ENCODE measurements at regions not wholly inside any gene's neighbourhood (a gene's known extent, or its start where the extent isn't known, plus 50 kb on each side); places are given as distances from the start of the nearest gene placed in this dataset.
"Not testable (repeated sequence)": the region's sequence is repeated elsewhere in the genome, so short reads cannot be mapped to it uniquely, and the experiment has no call there.

DNA sequence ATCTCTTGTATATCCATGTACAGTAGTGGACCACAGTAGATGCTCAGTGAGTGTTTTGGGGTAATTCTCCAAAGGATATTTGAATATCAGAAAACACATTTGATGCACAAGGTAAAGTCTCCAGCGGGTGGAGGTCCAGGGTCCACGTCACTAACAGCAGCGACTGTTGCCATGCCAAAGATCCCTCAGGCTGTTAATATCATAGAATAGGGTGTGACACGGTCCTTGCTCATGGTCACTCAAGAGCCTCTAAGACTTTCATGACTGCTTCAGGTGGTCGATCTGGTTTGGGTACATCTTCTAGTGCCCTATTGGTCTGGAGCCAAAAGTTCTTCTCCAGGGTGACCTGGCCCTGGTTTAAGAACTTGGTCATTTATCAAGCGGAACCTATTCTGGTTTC is 90.8 kb downstream of the OLIG3 start:
- DNase-seq (ENCODE audit: low read depth), result no peak
- in situ Hi-C loops (cut with HindIII; ENCODE audit: low pct_unique_long_range_greater_than_20kb, low sequenced_read_pairs), result no loop called here

DNA sequence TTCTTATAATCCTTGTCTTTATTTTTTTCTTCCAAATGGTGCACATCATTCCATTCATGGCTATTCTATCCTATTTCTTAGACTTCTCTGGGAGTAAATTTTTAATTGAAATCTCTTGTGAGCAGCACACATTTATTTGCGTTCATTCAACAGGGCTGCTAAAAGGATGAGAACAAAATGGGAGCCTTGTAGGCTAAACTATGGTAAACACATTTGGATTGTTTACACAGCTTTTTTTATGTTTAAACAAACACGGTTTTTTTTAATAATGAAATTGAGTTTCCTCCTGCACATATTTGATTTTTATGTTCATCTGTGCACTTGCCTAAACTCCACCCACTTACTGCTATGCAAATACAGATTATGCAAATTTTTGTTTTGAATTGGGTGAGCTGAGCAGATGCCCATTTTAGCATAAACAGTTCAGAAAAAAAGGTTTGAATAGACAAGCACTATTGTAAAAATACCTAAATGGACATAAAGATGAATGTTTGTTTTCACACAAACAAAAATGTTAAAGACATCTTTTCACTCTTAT is 92.0 kb downstream of the OLIG3 start:
- in situ Hi-C loops (cut with HindIII; ENCODE audit: low pct_unique_long_range_greater_than_20kb, low sequenced_read_pairs), result no loop called here
- no peak for DNase-seq (ENCODE audit: low read depth)

DNA sequence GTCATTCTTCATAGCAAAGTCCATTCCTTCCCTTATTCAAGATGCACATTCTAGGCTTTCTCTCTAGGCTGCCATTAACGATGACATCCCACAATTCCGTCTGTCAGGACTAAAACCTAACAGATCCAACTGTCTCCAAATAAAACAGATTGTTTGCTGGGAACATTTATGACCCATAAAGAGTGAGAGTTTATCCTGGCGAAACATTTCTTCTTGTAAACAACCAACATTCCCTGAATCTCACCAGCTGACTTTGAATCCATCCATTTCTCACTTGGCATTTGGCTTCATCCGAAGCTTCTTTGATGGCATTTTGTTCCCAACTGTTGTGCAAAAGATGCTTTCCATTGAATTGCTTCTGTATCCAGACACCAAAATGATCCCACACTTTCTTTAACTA is 93.1 kb downstream of the OLIG3 start:
- DNase-seq (ENCODE audit: low read depth), result no peak
- in situ Hi-C loops (cut with HindIII; ENCODE audit: low pct_unique_long_range_greater_than_20kb, low sequenced_read_pairs), result no loop called here

DNA sequence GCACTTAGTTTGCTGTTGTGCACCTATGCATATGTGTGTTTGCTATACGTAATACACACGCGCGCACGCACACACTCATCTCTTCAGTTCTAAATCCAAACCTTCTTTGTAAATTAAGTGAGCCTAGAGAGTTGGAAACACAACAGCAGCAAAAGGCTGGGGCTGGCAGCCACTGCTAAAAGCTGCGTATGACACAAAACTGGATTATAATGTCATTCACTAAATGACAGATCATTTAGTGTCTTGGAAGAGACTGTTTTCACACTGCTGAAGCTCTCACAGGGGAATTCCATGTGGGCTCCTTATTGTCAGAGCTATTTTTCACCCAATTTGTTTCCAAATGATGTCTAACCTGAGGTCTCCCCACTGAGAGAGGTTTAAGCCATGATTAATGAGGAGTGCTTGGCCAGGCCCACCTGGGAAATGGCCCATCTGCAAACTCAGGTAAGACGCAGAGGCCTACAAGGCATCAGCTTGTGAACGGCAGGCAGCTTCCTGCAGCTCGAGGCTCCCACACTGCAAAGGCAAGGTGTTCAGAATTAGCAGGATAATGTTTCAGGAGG is 94.2 kb downstream of the OLIG3 start:
- in situ Hi-C loops (cut with HindIII; ENCODE audit: low pct_unique_long_range_greater_than_20kb, low sequenced_read_pairs), result no loop called here
- DNase-seq (ENCODE audit: low read depth), result no peak

DNA sequence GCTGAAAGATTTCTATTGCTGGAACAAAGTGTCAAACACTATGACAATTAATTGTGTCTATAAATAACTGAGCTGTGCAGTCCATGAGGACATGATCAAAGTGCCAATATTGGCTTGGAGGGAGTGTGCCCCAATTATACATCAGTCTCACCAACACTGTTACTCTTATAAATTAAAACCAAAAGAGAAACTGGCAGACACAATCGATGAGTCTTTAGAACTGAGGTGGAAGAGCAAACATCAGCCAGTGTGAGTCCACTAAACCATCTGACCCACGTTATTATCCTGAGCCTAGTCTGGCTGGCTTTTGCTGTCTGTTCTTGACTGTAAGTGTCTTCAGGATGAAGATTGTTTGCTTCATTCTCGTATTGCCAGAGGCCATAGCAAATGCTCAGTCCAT is 98.9 kb downstream of the OLIG3 start:
- in situ Hi-C loops (cut with HindIII; ENCODE audit: low pct_unique_long_range_greater_than_20kb, low sequenced_read_pairs), result no loop called here
- DNase-seq (ENCODE audit: low read depth), result no peak

DNA sequence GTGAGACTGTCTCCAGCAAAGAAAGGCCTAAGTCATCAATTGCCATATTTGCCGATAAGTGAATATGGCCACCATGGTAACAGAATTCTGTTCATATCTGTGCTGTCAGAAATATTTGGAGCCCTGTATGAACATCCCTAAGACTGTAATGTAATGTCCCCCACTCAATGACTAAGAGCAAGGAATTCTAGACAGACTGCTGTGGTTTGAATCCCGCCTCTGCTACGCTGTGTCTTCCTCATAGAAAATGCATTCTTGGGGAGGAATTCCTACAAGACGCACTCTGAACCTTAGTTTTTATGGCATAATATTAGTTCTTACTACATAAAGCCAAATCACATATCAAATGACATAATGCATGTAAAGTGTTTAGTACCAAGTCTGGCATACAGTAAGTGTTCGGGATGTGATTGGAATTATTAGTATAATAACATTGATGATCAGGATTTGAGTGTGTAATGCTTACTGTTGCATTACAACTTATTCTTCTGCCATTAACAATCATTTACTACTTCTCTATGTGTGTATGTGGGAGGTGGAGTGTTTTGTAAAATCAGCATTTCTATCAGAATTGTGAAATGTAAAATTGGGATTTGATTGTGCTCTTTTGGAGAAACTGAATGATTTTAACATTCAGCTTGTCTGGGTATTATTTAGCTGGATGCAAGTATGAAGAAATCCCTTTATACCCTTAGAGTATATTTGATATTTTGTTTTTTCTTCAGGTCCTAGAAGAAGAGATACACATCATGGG is 103.0 kb downstream of the OLIG3 start:
- in situ Hi-C loops (cut with HindIII; ENCODE audit: low pct_unique_long_range_greater_than_20kb, low sequenced_read_pairs), result no loop called here

DNA sequence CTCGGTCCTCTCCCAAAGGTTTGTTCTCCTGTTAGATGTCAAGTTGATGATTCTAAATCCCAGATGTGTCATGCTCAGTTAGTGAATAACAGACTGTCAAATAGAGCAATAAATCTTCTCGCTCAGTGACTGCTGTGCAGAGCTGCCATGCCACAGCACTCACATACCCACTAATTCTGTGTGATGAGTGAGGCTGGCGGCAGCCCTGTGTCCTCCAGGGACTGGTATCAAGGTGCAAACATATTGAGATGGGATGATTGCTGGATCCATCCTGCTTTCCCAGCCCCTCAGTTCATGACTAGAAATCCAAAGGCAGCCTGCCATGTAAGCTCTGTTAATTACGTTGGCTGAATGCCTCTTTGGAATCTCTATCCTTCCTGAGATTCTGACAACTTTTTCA is 103.9 kb downstream of the OLIG3 start:
- in situ Hi-C loops (cut with HindIII; ENCODE audit: low pct_unique_long_range_greater_than_20kb, low sequenced_read_pairs), result no loop called here
- DNase-seq (ENCODE audit: low read depth), result peak; percentile 35

More for the DNA sequence above, 103.0 kb downstream of the OLIG3 start:
- DNase-seq (ENCODE audit: low read depth), result no peak

DNA sequence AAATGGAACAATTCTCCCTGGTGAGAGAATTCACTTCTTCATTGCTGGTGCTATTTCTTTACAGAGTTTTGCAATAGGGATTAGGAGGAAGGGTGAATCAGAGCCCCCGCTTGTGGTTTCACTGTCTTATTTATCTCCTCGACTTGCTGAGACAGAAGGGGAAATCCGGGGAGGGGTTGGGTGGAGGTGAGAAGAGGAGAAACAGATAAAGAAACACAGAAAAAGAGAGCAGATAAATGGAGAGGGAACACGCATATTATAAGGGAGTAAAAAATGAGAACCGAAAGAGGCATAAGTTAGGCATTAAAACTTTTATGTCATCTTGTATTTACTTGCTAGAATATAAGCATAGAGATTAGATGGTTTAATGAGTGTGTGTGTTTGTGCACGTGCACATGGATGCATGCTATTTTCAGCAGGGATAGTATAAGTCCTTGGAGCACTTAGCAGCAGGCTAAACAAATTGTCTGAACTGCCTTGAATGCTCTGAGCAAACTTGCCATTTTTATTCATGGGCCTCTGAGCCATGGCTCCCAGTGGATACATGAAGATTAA is 105.0 kb downstream of the OLIG3 start:
- in situ Hi-C loops (cut with HindIII; ENCODE audit: low pct_unique_long_range_greater_than_20kb, low sequenced_read_pairs), result no loop called here
- peak; percentile 15 for DNase-seq (ENCODE audit: low read depth)

DNA sequence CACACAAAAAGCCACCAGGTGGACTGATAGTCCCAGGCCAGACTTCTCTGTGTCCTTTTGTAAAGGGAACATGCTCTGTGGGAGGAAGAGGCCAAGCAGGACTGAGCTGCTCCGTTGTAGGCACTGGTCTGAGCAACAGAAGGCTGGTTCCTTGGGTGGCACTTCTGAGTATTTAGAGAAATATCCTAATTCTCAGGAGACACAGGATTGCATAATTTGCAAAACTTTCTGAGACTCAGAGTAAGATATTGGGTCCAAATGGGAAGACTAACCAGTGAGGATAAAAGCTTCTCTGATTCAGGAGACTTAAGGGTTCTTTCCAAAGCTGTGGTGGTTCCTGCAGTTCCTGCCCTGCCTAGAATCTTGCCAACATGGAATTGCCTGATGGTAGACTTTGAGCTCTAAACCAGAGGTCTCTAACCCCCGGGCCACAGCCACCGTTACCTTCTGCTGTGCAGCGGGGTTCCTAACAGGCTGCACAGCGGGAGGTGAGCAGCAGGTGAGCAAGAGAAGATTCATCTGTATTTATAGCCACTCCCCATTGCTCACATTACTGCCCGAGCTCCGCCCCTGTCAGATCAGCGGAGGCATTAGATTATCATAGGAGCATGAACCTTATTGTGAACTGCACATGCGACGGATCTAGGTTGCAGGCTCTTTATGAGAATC is 107.0 kb downstream of the OLIG3 start:
- in situ Hi-C loops (cut with HindIII; ENCODE audit: low pct_unique_long_range_greater_than_20kb, low sequenced_read_pairs), result no loop called here

DNA sequence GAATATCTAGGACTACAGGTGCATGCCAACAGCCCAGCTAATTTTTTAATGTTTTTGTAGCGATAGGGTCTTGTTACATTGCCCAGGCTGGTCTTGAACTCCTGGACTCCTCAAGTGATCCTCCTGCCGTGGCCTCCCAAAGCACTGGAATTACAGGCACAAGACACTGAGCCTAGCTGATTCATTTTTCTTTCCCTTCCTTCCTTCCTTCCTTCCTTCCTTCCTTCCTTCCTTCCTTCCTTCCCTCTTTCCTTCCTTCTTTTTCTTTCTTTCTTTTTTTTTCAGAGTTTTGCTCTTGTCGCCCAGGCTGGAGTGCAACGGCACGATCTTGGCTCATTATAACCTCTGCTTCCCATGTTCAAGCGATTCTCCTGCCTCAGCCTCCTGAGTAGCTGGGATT is 110.9 kb downstream of the OLIG3 start:
- in situ Hi-C loops (cut with HindIII; ENCODE audit: low pct_unique_long_range_greater_than_20kb, low sequenced_read_pairs); DNase-seq (ENCODE audit: low read depth): not testable (repeated sequence)

More for the DNA sequence above, 107.0 kb downstream of the OLIG3 start:
- no peak for DNase-seq (ENCODE audit: low read depth)

DNA sequence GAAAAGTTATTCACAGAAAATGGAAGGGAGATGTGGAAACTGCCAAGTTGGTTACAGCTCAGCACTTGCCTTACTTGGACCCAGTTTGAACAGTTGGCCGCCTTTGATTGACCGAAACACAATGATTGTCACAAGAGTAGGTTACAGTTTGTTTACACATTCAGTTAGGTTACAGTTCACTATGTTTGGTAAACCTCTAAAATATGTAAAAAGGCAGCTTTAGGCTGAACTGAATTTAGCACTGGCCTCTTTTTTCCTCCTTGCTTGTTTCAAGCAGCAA is 116.2 kb downstream of the OLIG3 start:
- no peak for DNase-seq (ENCODE audit: low read depth)
- in situ Hi-C loops (cut with HindIII; ENCODE audit: low pct_unique_long_range_greater_than_20kb, low sequenced_read_pairs), result no loop called here

DNA sequence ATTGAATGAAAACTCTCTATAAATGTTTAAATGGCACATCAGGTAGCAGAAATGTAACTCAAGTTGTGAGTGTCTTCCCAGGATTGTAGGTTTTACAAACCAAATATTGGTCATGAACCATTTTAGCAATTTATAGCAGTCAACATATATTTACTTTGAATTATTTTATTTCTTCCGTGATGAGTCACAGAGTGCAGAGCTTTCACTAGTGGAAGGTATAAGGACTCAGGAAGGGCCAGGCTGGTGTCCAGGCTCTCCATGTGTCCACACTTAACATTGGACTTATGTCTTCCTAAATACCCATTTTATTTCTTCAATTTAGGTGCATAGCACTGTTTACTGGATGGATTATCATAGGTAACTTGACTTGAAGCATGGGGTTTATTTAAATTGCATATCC is 120.9 kb downstream of the OLIG3 start:
- in situ Hi-C loops (cut with HindIII; ENCODE audit: low pct_unique_long_range_greater_than_20kb, low sequenced_read_pairs), result no loop called here
- no peak for DNase-seq (ENCODE audit: low read depth)

DNA sequence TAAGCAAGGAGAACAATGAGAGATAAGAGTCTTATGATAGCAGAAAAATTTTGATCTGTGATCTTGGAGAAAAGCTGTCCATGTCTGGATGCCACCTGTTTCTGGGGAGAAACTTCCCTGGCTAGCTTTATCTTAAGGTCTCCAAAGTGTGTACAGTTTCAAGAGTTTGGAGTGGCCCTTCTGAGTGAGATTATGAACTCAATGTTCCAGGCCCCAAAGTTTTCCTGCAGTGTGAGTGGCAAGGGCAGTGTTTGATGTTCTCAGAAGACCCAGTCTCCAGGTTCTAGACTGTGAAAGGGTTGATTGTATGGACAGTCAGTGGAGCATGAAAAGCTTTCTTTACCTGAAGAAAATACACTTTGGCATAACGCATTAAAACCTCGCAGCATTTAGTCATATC is 121.7 kb downstream of the OLIG3 start:
- no peak for DNase-seq (ENCODE audit: low read depth)
- in situ Hi-C loops (cut with HindIII; ENCODE audit: low pct_unique_long_range_greater_than_20kb, low sequenced_read_pairs), result no loop called here

DNA sequence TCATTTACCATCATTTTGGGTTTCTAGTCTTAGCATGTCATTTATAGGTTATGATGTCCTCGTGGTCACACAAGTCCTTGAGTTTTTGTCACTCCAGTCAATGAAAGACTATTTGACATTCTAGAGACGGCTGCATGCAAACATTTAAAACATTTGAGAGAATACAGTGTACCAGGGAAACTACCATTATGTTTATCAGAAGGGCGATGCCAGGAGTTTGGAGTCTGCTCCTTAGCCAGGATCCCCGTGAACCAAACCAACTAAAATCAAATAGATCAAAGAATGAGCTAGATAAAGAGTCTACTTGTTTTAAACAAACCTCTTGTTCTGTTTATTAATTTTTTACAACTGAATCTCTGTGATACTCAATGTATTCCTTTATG is 122.6 kb downstream of the OLIG3 start:
- DNase-seq (ENCODE audit: low read depth), result no peak
- in situ Hi-C loops (cut with HindIII; ENCODE audit: low pct_unique_long_range_greater_than_20kb, low sequenced_read_pairs), result no loop called here

DNA sequence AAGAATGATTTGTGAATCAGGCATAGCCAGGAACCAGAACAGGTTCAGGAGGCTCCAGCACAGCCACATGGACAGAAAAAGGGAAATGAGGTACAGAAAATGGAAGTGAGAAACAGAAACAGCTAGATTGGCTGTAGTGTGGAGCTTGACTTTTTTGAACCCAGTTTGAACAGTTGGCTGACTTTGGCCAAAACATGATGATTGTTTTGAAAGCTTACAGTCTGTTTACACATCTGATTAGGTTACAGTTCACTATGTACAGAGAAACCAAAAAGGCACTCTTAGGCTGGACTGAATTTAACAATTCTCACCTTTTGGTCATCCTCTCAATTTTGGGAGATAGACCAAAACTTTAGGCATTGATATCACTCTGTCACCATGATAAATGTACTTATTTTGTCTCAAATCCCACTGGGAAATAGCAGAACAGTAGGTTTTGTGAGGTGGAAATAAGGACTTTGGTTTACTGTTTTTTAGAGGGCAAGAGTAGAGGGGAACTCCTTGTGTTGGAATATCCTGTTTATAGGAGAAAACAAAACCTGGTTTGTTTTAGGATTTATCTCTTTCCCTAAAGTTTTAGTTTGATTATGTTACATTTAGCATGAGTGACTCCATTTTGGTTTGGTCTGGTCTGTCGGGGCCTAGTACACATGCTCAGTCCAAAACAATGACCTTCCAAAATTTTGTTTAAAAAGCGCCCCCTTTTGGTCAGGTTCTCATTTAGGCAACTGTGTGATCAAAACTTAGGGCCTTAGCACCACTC is 123.1 kb downstream of the OLIG3 start:
- no peak for DNase-seq (ENCODE audit: low read depth)
- in situ Hi-C loops (cut with HindIII; ENCODE audit: low pct_unique_long_range_greater_than_20kb, low sequenced_read_pairs), result no loop called here

DNA sequence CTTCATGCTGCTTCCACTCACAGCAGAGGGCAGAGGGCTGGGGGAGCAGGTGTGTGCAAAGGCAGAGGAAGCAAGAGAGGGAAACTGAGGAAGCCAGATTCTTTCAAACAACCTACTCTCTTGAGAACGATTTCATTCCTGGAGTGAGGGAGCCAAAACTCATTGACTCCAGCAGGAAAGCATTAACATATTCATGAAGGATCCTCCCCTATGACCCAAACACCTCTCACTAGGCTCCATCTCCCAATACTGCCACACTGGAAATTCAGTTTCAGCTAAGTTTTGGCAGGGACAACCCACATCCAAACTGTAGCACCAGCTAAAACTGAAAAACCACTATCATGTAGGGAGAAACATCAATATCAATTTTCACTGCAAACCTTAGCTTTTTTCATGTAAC is 125.1 kb downstream of the OLIG3 start:
- DNase-seq (ENCODE audit: low read depth), result no peak
- in situ Hi-C loops (cut with HindIII; ENCODE audit: low pct_unique_long_range_greater_than_20kb, low sequenced_read_pairs), result no loop called here

DNA sequence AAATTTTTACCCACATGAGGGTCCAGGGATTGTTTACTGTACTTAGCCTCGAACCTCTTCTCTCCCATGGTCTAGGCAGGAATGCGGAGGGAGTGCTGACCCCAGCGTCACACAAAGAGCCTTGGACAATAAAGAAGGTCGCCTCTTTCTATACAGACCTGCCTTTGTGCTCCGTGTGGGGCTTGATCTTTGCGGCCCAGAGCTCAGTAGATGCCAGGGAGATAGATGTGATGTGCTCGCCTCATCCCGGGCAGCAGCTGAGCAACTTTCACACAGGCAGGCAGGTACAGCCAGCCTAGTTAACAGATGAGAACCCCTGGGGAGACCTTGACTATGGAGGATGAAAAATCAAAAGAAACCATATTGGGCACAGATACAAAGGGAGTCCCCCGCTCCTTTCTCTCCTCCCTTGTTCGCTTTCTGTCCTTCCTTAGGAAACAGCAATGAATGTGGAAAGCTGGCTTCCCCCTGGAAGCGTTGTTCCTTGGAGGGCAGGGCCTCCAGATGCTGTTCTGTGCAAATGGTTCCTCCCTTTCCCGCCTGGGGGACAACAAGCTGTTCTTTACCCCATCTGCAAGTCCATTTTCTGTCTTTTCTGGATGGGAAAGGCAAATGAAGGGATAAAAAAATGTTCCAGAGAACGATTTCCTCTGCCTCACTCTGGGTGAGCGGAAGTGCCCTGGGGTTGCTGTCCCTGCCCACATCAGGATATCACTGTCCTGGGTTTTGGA is 128.3 kb downstream of the OLIG3 start:
- in situ Hi-C loops (cut with HindIII; ENCODE audit: low pct_unique_long_range_greater_than_20kb, low sequenced_read_pairs), result no loop called here
- DNase-seq (ENCODE audit: low read depth), result no peak

DNA sequence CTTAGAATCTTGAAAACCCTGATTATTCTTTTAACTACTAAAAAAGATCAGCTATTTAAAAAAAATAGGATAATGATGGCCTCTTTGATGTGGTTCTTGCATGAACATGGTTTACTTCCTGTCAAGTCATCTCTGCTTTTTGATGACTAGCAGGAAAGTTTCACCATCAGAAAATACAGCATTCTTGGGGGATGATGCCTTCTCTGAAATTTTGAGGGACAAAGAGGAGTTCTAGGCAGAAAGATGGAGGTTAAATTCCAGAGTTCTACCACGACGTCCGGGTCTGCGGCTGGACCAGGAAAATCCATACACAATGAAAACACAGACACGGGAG is 130.4 kb downstream of the OLIG3 start:
- no peak for DNase-seq (ENCODE audit: low read depth)
- in situ Hi-C loops (cut with HindIII; ENCODE audit: low pct_unique_long_range_greater_than_20kb, low sequenced_read_pairs), result no loop called here

Data from Caki2 (cell line).